ENCODE measurements at regions not wholly inside any gene's neighbourhood (a gene's known extent, or its start where the extent isn't known, plus 50 kb on each side); places are given as distances from the start of the nearest gene placed in this dataset.

- DNase-seq (ENCODE audit: low read depth): no peak
Measured at GRCh38 chr17:57174591-57174990, 81.7 kb upstream of the MSI2 start.

GRCh38 chr17:57178839-57179238 is 77.5 kb upstream of the MSI2 start:
- no peak for DNase-seq (ENCODE audit: low read depth)

GRCh38 chr17:57182621-57183020 is 73.7 kb upstream of the MSI2 start:
- DNase-seq (ENCODE audit: low read depth): no peak

GRCh38 chr17:57186226-57187019 is 69.9 kb upstream of the MSI2 start:
- DNase-seq (ENCODE audit: low read depth): no peak

- no peak for DNase-seq (ENCODE audit: low read depth)
Measured at GRCh38 chr17:57187391-57187790, 68.9 kb upstream of the MSI2 start.

GRCh38 chr17:57195785-57196460 is 60.4 kb upstream of the MSI2 start:
- peak; percentile 6 for DNase-seq (ENCODE audit: low read depth)

- DNase-seq (ENCODE audit: low read depth): no peak
Measured at GRCh38 chr17:57197466-57198071, 58.8 kb upstream of the MSI2 start.

GRCh38 chr17:57201481-57201880 is 54.8 kb upstream of the MSI2 start:
- peak; percentile 4 for DNase-seq (ENCODE audit: low read depth)

- DNase-seq (ENCODE audit: low read depth): no peak
Measured at GRCh38 chr17:57203040-57203439, 53.3 kb upstream of the MSI2 start.

All from EH (cell line).